ENCODE measurements at regions not wholly inside any gene's neighbourhood (a gene's known extent, or its start where the extent isn't known, plus 50 kb on each side); places are given as distances from the start of the nearest gene placed in this dataset.

DNA sequence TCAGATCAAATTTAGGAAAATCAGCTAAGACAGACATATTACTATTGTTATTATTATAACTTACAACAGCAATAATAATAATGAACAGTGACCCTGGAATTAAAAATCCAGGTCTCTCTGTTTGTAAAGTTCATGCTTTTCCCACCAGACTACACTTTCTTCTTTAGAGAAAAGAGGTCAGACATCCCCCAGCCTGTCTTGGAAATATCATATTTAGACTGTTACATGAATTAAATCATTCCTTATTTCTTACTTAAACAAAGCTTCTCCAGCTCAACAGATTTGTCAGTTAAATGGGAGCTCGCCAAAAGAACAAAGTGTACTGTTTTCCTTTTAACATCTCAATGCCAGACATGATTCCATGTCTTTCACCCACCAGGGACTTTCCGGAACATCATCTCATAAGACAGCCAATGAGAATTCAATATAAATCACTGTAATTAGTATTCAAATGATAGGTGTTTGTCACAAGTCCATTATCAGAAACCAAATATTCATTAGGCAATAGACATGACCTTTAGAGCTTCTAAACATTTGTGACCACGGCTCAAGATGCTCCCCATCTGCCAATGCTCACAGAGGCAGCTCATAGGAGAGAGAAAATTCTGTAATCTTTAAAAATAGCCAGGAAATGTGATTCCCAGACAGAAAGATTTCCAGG, 351.9 kb downstream of the ENC1 start:
- FAIRE-seq (no peak), DNase-seq (ENCODE audit: low read depth, low spot score) (no peak)
- Histone ChIP-seq H3K27me3 (ENCODE audit: control insufficient read depth in 2 of 2, insufficient read depth in 2 of 2, low read length in 2 of 2) (peaks cover 36 to 37% of the 10 kb centered on the region in 2 experiments), H3K36me3 (ENCODE audit: control insufficient read depth in 2 of 2, extremely low read depth in 1 of 2, insufficient read depth in 2 of 2, low read length in 2 of 2) (no peaks in the 10 kb centered on the region), H3K4me2 (ENCODE audit: insufficient read depth, low read length) (no peak overlapping the region), H3K27ac (ENCODE audit: insufficient read depth, low read depth, low read length) (no peak overlapping the region), H4K20me1 (replicated peaks; ENCODE audit: control insufficient read depth, extremely low read depth, insufficient read depth, low read length) (no peaks in the 10 kb centered on the region), H3K4me3 (replicated peaks in 1 of 3; ENCODE audit: insufficient read depth in 1 of 3, low read depth in 1 of 3, low read length in 3 of 3) (no peak overlapping the region), H3K79me2 (ENCODE audit: control insufficient read depth, insufficient read depth, low read length) (no peaks in the 10 kb centered on the region), H3K9ac (replicated peaks; ENCODE audit: extremely low read depth, insufficient read depth, low read length) (no peak overlapping the region), H2AFZ (ENCODE audit: low read depth, low read length) (no peak overlapping the region), H3K4me1 (ENCODE audit: control insufficient read depth, extremely low read depth, insufficient read depth, low read length) (no peaks in the 10 kb centered on the region), H3K9me1 (replicated peaks; ENCODE audit: control insufficient read depth, extremely low read depth, insufficient read depth, low read length) (no peaks in the 10 kb centered on the region), H3K9me3 (replicated peaks; ENCODE audit: control insufficient read depth, insufficient read depth, low read length) (no peaks in the 10 kb centered on the region)
- intact Hi-C loops (cut with micrococcal nuclease) (no loop called here), dilution Hi-C loops (cut with MboI; ENCODE audit: extremely low pct_ligation_motif_present, low sequenced_read_pairs) (no loop called here)
- no TSS peak for BruUV-seq (replicated peaks)
- CTCF ChIA-PET: interaction anchor here (2.1 to 2.5 kb wide), 2 partner anchors 9 to 352 kb away, joined by 6 read pairs; partner anchors contain the start of gene ENC1
- TF ChIP-seq JUN (IDR thresholded peaks at IDR 0.05; ENCODE audit: borderline replicate concordance, insufficient read depth, insufficient read length, low read depth): no peak
- no peak for TF ChIP-seq POLR2A (IDR thresholded peaks at IDR 0.05; ENCODE audit: low read depth, low read length)
- no peak for TF ChIP-seq FOS (IDR thresholded peaks at IDR 0.05; ENCODE audit: borderline replicate concordance, insufficient read depth, low read length)
- no peak for TF ChIP-seq MYC (IDR thresholded peaks at IDR 0.05; ENCODE audit: low read depth, low read length)
- TF ChIP-seq POLR2AphosphoS5 (IDR thresholded peaks at IDR 0.05; ENCODE audit: insufficient read depth, low read depth, low read length): no peak
- TF ChIP-seq, protein P1, sequence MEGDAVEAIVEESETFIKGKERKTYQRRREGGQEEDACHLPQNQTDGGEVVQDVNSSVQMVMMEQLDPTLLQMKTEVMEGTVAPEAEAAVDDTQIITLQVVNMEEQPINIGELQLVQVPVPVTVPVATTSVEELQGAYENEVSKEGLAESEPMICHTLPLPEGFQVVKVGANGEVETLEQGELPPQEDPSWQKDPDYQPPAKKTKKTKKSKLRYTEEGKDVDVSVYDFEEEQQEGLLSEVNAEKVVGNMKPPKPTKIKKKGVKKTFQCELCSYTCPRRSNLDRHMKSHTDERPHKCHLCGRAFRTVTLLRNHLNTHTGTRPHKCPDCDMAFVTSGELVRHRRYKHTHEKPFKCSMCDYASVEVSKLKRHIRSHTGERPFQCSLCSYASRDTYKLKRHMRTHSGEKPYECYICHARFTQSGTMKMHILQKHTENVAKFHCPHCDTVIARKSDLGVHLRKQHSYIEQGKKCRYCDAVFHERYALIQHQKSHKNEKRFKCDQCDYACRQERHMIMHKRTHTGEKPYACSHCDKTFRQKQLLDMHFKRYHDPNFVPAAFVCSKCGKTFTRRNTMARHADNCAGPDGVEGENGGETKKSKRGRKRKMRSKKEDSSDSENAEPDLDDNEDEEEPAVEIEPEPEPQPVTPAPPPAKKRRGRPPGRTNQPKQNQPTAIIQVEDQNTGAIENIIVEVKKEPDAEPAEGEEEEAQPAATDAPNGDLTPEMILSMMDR (IDR thresholded peaks at IDR 0.05; ENCODE audit: extremely low read depth in 1 of 2, insufficient read depth in 1 of 2, low read depth in 1 of 2, low read length in 2 of 2): no peak
- TF ChIP-seq EZH2 (IDR thresholded peaks at IDR 0.05; ENCODE audit: borderline replicate concordance, low read depth, low read length, severe bottlenecking): no peak
- TF ChIP-seq, protein P2, sequence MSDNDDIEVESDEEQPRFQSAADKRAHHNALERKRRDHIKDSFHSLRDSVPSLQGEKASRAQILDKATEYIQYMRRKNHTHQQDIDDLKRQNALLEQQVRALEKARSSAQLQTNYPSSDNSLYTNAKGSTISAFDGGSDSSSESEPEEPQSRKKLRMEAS (IDR thresholded peaks at IDR 0.05; ENCODE audit: insufficient read depth, insufficient read length): no peak
- no peak for TF ChIP-seq GATA2 (IDR thresholded peaks at IDR 0.05; ENCODE audit: insufficient read depth, insufficient read length, low read depth, low read length)
- POLR2A ChIA-PET: interaction anchor here (1.2 kb wide), 1 partner anchor 352 kb away, joined by 4 read pairs; the partner anchor contains the start of gene ENC1

Measured in endothelial cell of umbilical vein (primary cell).